PFSK-1 (cell line): ENCODE measurements at regions not wholly inside any gene's neighbourhood (a gene's known extent, or its start where the extent isn't known, plus 50 kb on each side); places are given as distances from the start of the nearest gene placed in this dataset.

Experiments
- FOXP2 ChIP-seq: optimal IDR thresholded peaks from 2 replicates; pipeline ENCODE3; 2011; ENCODE audit warnings: borderline replicate concordance, control low read depth, inconsistent platforms; ENCODE audit not compliant: insufficient read depth; ENCODE audit errors: extremely low read length, extremely low read depth
- POLR2AphosphoS5 ChIP-seq: IDR thresholded peaks from 2 replicates; pipeline ENCODE4 v1.6.1; 2012; ENCODE audit warnings: low read depth, mild to moderate bottlenecking, control low read depth, low read length, moderate library complexity
- REST ChIP-seq, 2 experiments: IDR thresholded peaks; 2 replicates each; pipeline versions ENCODE4 v1.6.1 to v1.8.0; 2011 to 2012; ENCODE audit warnings: low read depth in 2 of 2, low read length in 2 of 2, control low read depth in 1 of 2, inconsistent platforms in 1 of 2, mild to moderate bottlenecking in 1 of 2, moderate library complexity in 1 of 2; ENCODE audit not compliant: insufficient read depth in 1 of 2
- SIN3A ChIP-seq: IDR thresholded peaks from 2 replicates; pipeline ENCODE4 v1.6.1; 2012; ENCODE audit warnings: mild to moderate bottlenecking, low read length, moderate library complexity, borderline replicate concordance; ENCODE audit not compliant: insufficient read depth
- TAF1 ChIP-seq: IDR thresholded peaks from 2 replicates; pipeline ENCODE4 v1.6.1; 2012; ENCODE audit warnings: low read length, control low read depth, borderline replicate concordance; ENCODE audit not compliant: insufficient read depth

DNA sequence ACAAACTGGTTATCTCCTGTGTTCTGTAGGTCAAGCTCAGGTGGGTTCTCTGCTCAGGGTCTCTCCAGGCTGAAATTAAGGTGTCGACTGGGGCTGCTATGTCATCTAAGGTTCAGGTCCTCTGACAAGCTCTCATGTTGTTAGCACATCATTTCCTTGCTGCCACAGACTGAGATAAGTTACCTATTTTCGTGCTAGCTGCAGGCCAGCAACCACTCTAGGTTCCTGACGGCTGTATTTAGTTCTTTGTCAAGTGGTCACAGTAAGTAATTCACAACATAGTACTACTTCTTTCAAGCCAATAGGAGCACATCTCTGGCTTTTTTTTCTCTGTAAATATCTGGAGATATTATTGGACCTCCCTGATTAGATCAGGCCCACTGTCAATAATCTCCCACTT, 169.3 kb upstream of the CAND1 start:
- TF ChIP-seq TAF1 (no peak), REST (IDR thresholded peaks at IDR 0.05; ENCODE audit: insufficient read depth in 1 of 2, low read depth in 2 of 2, low read length in 2 of 2) (no peak), FOXP2 (no peak), POLR2AphosphoS5 (no peak), SIN3A (no peak)

DNA sequence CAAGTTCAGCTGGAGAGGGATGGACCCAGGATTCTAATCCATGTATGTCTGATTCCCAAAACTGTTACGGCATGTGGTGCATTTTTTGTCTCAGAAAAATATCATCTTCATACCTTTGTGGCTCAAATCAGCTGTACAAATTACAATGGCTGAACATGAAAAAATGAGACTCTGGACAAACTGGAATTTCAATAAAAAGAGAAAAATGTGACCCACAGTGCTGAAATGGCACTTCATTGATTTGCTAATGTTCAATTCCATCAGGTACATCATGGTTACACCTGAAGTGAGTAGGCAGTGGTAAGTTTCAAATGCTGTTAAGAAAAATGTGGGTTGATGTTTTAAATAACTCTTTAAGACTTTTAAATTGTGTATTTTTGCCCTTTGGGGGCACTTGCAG, 165.6 kb upstream of the CAND1 start:
- TF ChIP-seq FOXP2 (no peak), POLR2AphosphoS5 (no peak), SIN3A (no peak), REST (IDR thresholded peaks at IDR 0.05; ENCODE audit: insufficient read depth in 1 of 2, low read depth in 2 of 2, low read length in 2 of 2) (no peak), TAF1 (no peak)

DNA sequence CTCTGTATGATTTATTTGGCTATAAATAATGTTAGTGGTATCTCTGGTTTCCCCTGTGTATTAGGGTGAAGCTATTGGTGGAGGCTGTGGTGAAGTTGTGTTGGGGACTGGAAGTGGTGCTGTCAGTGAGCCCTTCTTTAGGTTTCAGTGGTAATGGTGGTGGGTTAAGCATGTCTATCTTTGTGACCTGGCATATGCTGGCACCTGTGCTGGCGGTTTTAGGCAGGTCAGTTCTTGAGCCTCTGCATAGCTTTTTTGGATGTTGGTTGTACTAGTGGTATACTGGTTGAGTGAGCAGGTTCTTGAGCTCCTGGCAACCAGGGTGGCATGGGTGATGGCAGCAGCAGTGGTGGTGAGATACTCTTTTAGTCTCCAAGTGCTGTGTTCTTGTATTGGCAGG, 161.9 kb upstream of the CAND1 start:
- TF ChIP-seq TAF1: no peak
- no peak for TF ChIP-seq FOXP2
- TF ChIP-seq POLR2AphosphoS5: no peak
- no peak for TF ChIP-seq REST (IDR thresholded peaks at IDR 0.05; ENCODE audit: insufficient read depth in 1 of 2, low read depth in 2 of 2, low read length in 2 of 2)
- no peak for TF ChIP-seq SIN3A

GRCh38 chr12:67107751-67108269, 161.3 kb upstream of the CAND1 start:
- TF ChIP-seq FOXP2 (no peak), REST (IDR thresholded peaks at IDR 0.05; ENCODE audit: insufficient read depth in 1 of 2, low read depth in 2 of 2, low read length in 2 of 2) (no peak), TAF1 (no peak), SIN3A (no peak), POLR2AphosphoS5 (no peak)

GRCh38 chr12:67111182-67111581, 158.0 kb upstream of the CAND1 start:
- no peak for TF ChIP-seq FOXP2
- TF ChIP-seq POLR2AphosphoS5: no peak
- no peak for TF ChIP-seq TAF1
- TF ChIP-seq REST (IDR thresholded peaks at IDR 0.05; ENCODE audit: insufficient read depth in 1 of 2, low read depth in 2 of 2, low read length in 2 of 2): no peak
- TF ChIP-seq SIN3A: no peak
